Mesendoderm (in vitro differentiated cells): ENCODE measurements at regions not wholly inside any gene's neighbourhood (a gene's known extent, or its start where the extent isn't known, plus 50 kb on each side); places are given as distances from the start of the nearest gene placed in this dataset.

Experiments used
- DNase-seq: peaks from one replicate; pipeline ENCODE4 v3.0.0; 2013
- H2AK5ac ChIP-seq: 2 replicates; pipeline ENCODE4 v1.6.1; 2013; ENCODE audit warnings: low read length, inconsistent platforms
- H2BK120ac ChIP-seq: 2 replicates; pipeline ENCODE4 v1.6.1; 2013; ENCODE audit warnings: low read depth, mild to moderate bottlenecking, low read length, moderate library complexity, mixed read lengths
- H2BK15ac ChIP-seq: replicated peaks from 2 replicates; pipeline ENCODE4 v1.6.1; 2013; ENCODE audit warnings: low read depth, mild to moderate bottlenecking, moderate library complexity
- H2BK5ac ChIP-seq: 2 replicates; pipeline ENCODE4 v1.6.1; 2013; ENCODE audit warnings: low read length, inconsistent platforms
- H3K18ac ChIP-seq: 2 replicates; pipeline ENCODE4 v1.6.1; 2013; ENCODE audit warnings: mild to moderate bottlenecking, low read length, mixed read lengths
- H3K23ac ChIP-seq: one replicate; pipeline ENCODE4 v1.6.1; 2013; ENCODE audit warnings: low read length
- H3K27ac ChIP-seq: 2 replicates; pipeline ENCODE4 v1.5.1; 2013; ENCODE audit warnings: low read depth, mild to moderate bottlenecking, inconsistent platforms, low read length, moderate library complexity
- H3K27me3 ChIP-seq: 2 replicates; pipeline ENCODE4 v1.6.1; 2013; ENCODE audit warnings: low read length, control low read depth, mild to moderate bottlenecking, inconsistent platforms; ENCODE audit not compliant: insufficient read depth, poor library complexity
- H3K36me3 ChIP-seq: 2 replicates; pipeline ENCODE4 v1.6.1; 2013; ENCODE audit warnings: low read length, inconsistent platforms; ENCODE audit not compliant: control insufficient read depth, insufficient read depth
- H3K4ac ChIP-seq: one replicate; pipeline ENCODE4 v1.6.1; 2013; ENCODE audit warnings: low read depth, mild to moderate bottlenecking, low read length, moderate library complexity
- H3K4me1 ChIP-seq: 2 replicates; pipeline ENCODE4 v1.6.1; 2013; ENCODE audit warnings: low read depth, low read length, inconsistent platforms; ENCODE audit not compliant: control insufficient read depth
- H3K4me2 ChIP-seq: 2 replicates; pipeline ENCODE4 v1.6.1; 2013; ENCODE audit warnings: low read length
- H3K4me3 ChIP-seq: 2 replicates; pipeline ENCODE4 v1.5.1; 2013; ENCODE audit warnings: mild to moderate bottlenecking, low read length
- H3K56ac ChIP-seq: one replicate; pipeline ENCODE4 v1.6.1; 2013; ENCODE audit warnings: low read length
- H3K79me1 ChIP-seq: 2 replicates; pipeline ENCODE4 v1.6.1; 2013; ENCODE audit warnings: low read length, inconsistent platforms
- H3K79me2 ChIP-seq: 2 replicates; pipeline ENCODE4 v1.6.1; 2013; ENCODE audit warnings: mild to moderate bottlenecking, low read length; ENCODE audit not compliant: control insufficient read depth, insufficient read depth
- H3K9ac ChIP-seq: 2 replicates; pipeline ENCODE4 v1.6.1; 2013; ENCODE audit warnings: low read length, inconsistent platforms
- H4K5ac ChIP-seq: one replicate; pipeline ENCODE4 v1.6.1; 2013; ENCODE audit warnings: low read length
- H4K8ac ChIP-seq: one replicate; pipeline ENCODE4 v1.6.1; 2013; ENCODE audit warnings: low read depth, mild to moderate bottlenecking, control low read depth, low read length, moderate library complexity
- WGBS: extraction: QIAGEN DNeasy Blood & Tissue Kit; methylation state at CpG from one replicate; pipeline ENCODE4 v1.1.7; 2013; ENCODE audit warnings: low lambda C conversion rate, missing lambda C conversion rate; ENCODE audit not compliant: insufficient coverage; ENCODE audit errors: extremely low coverage; 5-methylcytosine and 5-hydroxymethylcytosine counted together

DNA sequence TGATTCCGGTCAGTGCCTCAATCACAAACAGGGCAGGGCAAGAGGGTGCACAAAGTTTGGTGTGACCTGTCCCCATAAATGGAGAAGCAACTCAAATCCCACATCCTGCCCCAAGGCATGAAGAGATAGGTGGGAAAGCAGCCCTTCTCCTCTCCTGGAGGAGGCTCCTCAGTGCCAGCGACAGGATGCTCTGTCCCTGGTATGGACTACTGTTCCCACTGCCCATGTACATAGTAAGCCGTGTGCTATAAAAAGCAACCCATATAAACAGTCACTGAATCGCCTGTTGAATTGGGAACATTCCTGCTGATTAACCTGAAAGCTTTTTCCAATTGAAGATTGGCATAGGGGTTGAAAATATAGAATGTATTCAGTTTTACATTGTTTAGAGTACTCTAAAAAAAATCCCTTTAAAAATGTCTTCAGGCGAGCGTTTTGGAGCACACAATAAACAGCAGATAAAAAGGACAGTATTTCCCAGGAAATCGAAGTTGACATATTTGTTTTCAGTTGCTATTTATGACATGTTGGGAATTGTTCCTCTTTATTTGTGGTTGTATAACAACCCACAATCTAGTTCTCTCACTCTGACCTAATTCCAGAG lies 513.9 kb downstream of the DIRAS2 start:
- Histone ChIP-seq H3K4me3 (no peak overlapping the region), H3K4me2 (no peak overlapping the region), H3K79me1 (no peaks in the 10 kb centered on the region), H3K4me1 (no peaks in the 10 kb centered on the region), H3K4ac (no peak overlapping the region), H3K27me3 (no peaks in the 10 kb centered on the region), H3K79me2 (no peaks in the 10 kb centered on the region), H2BK5ac (no peak overlapping the region), H3K18ac (no peak overlapping the region), H2BK120ac (no peak overlapping the region), H4K8ac (no peak overlapping the region), H4K5ac (no peak overlapping the region), H3K23ac (no peak overlapping the region), H2BK15ac (no peak overlapping the region), H3K27ac (no peak overlapping the region), H3K36me3 (no peaks in the 10 kb centered on the region), H3K9ac (no peak overlapping the region), H3K56ac (no peak overlapping the region), H2AK5ac (no peak overlapping the region)
- no CpG with 5 or more reads among the region's 7 CpGs for WGBS
- DNase-seq: no peak

DNA sequence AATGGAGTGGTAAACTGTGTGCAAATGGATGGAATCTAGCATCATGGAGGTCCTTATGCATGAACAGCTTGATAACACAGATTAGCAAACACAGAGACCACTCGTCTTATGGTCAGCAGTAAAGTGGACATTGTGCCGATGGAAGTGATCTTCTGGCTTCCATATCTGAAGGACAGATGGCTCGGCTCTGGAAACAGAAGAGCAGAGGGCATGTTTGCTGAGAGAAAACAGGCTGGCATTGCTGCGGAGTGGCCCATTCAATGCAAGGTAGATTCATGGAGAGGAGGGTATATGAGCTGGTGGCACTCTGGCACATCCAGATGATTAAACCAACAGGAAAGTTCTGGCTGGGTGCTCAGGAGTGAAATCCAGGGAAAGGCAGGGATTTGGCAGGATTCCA lies 513.2 kb downstream of the DIRAS2 start:
- no CpG with 5 or more reads among the region's 4 CpGs for WGBS
- H3K36me3 ChIP-seq: no peaks in the 10 kb centered on the region

DNA sequence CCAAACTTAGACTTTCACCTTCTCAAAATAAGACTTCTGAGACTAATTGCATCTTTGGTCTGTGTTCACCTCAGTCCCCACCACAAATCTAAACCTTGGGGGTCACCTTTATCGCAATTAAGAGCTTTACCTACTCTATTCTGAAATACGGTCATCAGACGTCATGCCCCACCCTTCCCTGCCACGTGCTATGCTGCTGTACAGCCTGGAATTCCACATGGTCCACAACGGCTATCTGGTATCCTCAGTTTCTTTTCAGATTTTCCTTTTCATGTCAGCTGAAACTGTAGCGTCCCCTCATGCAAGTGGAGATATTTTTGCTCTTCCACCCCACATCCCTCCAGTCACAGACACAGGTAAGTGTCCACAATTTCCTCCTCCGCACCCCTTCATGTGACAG lies 511.1 kb downstream of the DIRAS2 start:
- H2BK120ac ChIP-seq: no peak overlapping the region
- no peaks in the 10 kb centered on the region for H3K4me1 ChIP-seq
- H3K79me1 ChIP-seq: no peaks in the 10 kb centered on the region
- H2BK5ac ChIP-seq: no peak overlapping the region
- no peaks in the 10 kb centered on the region for H3K27me3 ChIP-seq
- H4K8ac ChIP-seq: no peak overlapping the region
- H3K36me3 ChIP-seq: no peaks in the 10 kb centered on the region
- H2AK5ac ChIP-seq: no peak overlapping the region
- H3K56ac ChIP-seq: no peak overlapping the region
- DNase-seq: no peak
- H3K79me2 ChIP-seq: no peaks in the 10 kb centered on the region
- no peak overlapping the region for H3K27ac ChIP-seq
- no peak overlapping the region for H2BK15ac ChIP-seq
- H3K4ac ChIP-seq: no peak overlapping the region
- WGBS: no CpG with 5 or more reads among the region's 7 CpGs
- no peak overlapping the region for H3K23ac ChIP-seq
- no peak overlapping the region for H3K9ac ChIP-seq
- no peak overlapping the region for H3K4me2 ChIP-seq
- no peak overlapping the region for H4K5ac ChIP-seq
- no peak overlapping the region for H3K18ac ChIP-seq
- H3K4me3 ChIP-seq: no peak overlapping the region

More for the DNA sequence above, 513.2 kb downstream of the DIRAS2 start:
- H3K27me3 ChIP-seq: no peaks in the 10 kb centered on the region
- no peak overlapping the region for H2BK5ac ChIP-seq
- no peak overlapping the region for H3K18ac ChIP-seq
- no peaks in the 10 kb centered on the region for H3K79me2 ChIP-seq
- H3K4me3 ChIP-seq: no peak overlapping the region
- DNase-seq: no peak
- no peak overlapping the region for H2AK5ac ChIP-seq
- H4K5ac ChIP-seq: no peak overlapping the region
- H3K9ac ChIP-seq: no peak overlapping the region
- H3K27ac ChIP-seq: no peak overlapping the region
- no peak overlapping the region for H3K4me2 ChIP-seq
- H3K4ac ChIP-seq: no peak overlapping the region
- H3K23ac ChIP-seq: no peak overlapping the region
- H2BK15ac ChIP-seq: no peak overlapping the region
- no peak overlapping the region for H4K8ac ChIP-seq
- no peak overlapping the region for H2BK120ac ChIP-seq
- no peaks in the 10 kb centered on the region for H3K4me1 ChIP-seq
- no peaks in the 10 kb centered on the region for H3K79me1 ChIP-seq
- no peak overlapping the region for H3K56ac ChIP-seq

DNA sequence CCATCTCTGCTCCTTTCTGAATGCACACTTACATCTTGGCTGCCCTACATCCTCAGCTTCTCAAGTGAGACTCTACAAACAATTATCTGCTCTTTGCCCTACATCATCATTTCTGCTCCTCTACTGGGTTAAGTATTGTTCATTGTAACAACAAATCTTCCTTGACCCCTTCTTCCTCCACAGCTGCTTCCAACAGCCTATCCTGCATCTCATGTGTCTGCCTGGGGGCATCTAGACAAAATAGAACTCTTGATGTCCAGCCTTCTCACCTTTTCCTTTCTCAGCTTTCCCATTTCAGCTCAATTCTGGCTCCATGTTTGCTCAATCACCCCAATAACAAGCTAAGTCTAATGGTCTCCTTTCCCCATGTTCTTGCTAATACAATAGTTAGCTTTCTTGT lies 509.8 kb downstream of the DIRAS2 start:
- H3K56ac ChIP-seq: no peak overlapping the region
- DNase-seq: no peak
- H3K4ac ChIP-seq: no peak overlapping the region
- H3K9ac ChIP-seq: no peak overlapping the region
- H2AK5ac ChIP-seq: no peak overlapping the region
- H3K4me1 ChIP-seq: no peaks in the 10 kb centered on the region
- H3K79me1 ChIP-seq: no peaks in the 10 kb centered on the region
- H2BK5ac ChIP-seq: no peak overlapping the region
- H4K5ac ChIP-seq: no peak overlapping the region
- no peak overlapping the region for H4K8ac ChIP-seq
- H3K4me2 ChIP-seq: no peak overlapping the region
- H3K36me3 ChIP-seq: no peaks in the 10 kb centered on the region
- H3K18ac ChIP-seq: no peak overlapping the region
- no peak overlapping the region for H3K27ac ChIP-seq
- H2BK15ac ChIP-seq: no peak overlapping the region
- H3K4me3 ChIP-seq: no peak overlapping the region
- no peak overlapping the region for H3K23ac ChIP-seq
- no peaks in the 10 kb centered on the region for H3K79me2 ChIP-seq
- no peaks in the 10 kb centered on the region for H3K27me3 ChIP-seq
- H2BK120ac ChIP-seq: no peak overlapping the region

- H3K36me3 ChIP-seq: no peaks in the 10 kb centered on the region
- H3K18ac ChIP-seq: no peak overlapping the region
- no peak overlapping the region for H3K4ac ChIP-seq
- H2BK5ac ChIP-seq: no peak overlapping the region
- H3K79me1 ChIP-seq: no peaks in the 10 kb centered on the region
- H4K8ac ChIP-seq: no peak overlapping the region
- H3K9ac ChIP-seq: no peak overlapping the region
- no peaks in the 10 kb centered on the region for H3K79me2 ChIP-seq
- H4K5ac ChIP-seq: no peak overlapping the region
- H3K4me3 ChIP-seq: no peak overlapping the region
- H3K23ac ChIP-seq: no peak overlapping the region
- H3K56ac ChIP-seq: no peak overlapping the region
- no peak overlapping the region for H2BK15ac ChIP-seq
- no peak overlapping the region for H3K27ac ChIP-seq
- no peak overlapping the region for H2BK120ac ChIP-seq
- WGBS: no CpG with 5 or more reads among the region's 1 CpG
- H3K4me1 ChIP-seq: no peaks in the 10 kb centered on the region
- no peak for DNase-seq
- H2AK5ac ChIP-seq: no peak overlapping the region
- H3K4me2 ChIP-seq: no peak overlapping the region
- H3K27me3 ChIP-seq: no peaks in the 10 kb centered on the region
Measured at GRCh38 chr9:90137801-90138200, 504.8 kb downstream of the DIRAS2 start.

DNA sequence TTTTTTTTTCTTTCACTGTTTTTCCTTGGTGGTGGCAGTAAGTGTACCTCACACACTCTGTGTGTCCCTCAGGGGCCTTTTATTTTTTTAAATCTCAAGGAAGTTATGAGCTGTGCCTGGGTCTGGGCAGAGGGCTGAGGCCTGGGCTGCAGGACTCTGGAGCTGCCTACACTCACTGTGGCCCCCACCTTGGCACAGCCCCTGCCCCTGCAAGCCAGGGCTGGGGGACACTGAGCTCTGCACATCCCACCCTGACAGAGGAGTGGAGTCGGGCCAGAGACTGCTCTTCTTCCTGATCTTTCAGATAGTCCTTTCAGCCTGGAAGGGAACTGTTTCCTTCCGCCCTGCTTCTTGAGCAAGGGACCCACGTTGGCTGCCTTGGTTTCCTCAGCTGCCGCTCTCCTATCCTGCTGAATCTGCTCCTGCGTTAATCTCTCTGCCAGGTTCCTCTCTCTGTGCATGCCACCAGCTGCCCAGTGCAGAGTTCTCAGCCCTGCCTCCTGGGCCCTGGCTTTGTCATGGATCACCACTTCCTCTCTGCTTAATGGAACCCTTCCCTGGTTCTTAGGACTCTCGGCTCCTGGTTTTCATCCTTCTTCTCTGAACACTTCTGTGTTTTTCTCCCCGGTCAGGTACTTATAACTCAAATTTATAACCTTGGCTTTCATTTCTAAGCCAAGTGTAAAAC lies 502.3 kb downstream of the DIRAS2 start:
- H3K4me3 ChIP-seq: no peak overlapping the region
- H3K9ac ChIP-seq: no peak overlapping the region
- no peaks in the 10 kb centered on the region for H3K4me1 ChIP-seq
- H3K18ac ChIP-seq: no peak overlapping the region
- H3K23ac ChIP-seq: no peak overlapping the region
- H4K5ac ChIP-seq: no peak overlapping the region
- no peaks in the 10 kb centered on the region for H3K79me2 ChIP-seq
- H2BK120ac ChIP-seq: no peak overlapping the region
- no peak overlapping the region for H3K56ac ChIP-seq
- no CpG with 5 or more reads among the region's 7 CpGs for WGBS
- H3K27me3 ChIP-seq: no peaks in the 10 kb centered on the region
- H2BK15ac ChIP-seq: no peak overlapping the region
- H2BK5ac ChIP-seq: no peak overlapping the region
- H3K79me1 ChIP-seq: no peaks in the 10 kb centered on the region
- H3K4me2 ChIP-seq: no peak overlapping the region
- no peak overlapping the region for H4K8ac ChIP-seq
- no peak overlapping the region for H2AK5ac ChIP-seq
- DNase-seq: no peak
- H3K4ac ChIP-seq: no peak overlapping the region
- no peaks in the 10 kb centered on the region for H3K36me3 ChIP-seq
- no peak overlapping the region for H3K27ac ChIP-seq
